ENCODE measurements at regions not wholly inside any gene's neighbourhood (a gene's known extent, or its start where the extent isn't known, plus 50 kb on each side); places are given as distances from the start of the nearest gene placed in this dataset.

DNA sequence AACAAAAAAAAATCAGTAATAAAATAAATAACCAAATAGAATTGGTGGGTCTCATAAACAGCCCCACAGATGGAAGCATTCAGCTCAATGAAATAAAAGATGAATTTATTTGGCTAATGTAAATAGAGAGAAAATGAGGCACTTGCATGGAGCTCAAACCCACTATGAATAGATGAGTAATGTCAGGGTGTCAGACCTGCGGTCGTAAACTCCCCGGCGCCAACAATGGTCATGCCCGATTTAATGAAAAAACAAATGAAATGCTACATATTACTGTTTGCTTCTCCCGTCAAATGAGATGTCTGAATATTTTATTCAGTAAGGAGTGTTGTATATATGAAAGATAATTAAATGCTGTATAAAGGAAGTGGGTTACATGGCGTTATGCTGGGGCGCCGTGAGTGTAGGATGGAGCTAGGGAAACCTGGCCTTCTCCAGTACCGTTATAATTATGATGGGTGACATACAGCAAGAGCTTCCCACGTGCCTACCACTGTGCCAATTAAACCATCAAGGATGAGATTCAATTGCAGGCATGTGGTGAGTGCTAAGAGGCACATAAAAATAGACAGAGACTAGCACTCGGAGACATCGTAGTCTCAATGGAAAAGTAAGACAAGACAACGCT lies 648.1 kb downstream of the BCL11B start:
- Histone ChIP-seq H3K4me1 (ENCODE audit: control insufficient read depth in 3 of 3, insufficient read depth in 3 of 3, low read length in 3 of 3) (no peaks in the 10 kb centered on the region), H3K9ac (ENCODE audit: low read depth in 1 of 3, low read length in 3 of 3) (no peak overlapping the region), H3K9me3 (ENCODE audit: control insufficient read depth in 3 of 3, low read length in 3 of 3) (peaks cover 0 to 11% (median 3%) of the 10 kb centered on the region in 3 donors), H3K36me3 (ENCODE audit: control insufficient read depth in 3 of 3, insufficient read depth in 3 of 3, low read length in 3 of 3) (no peaks in the 10 kb centered on the region), H3K4me3 (ENCODE audit: low read length in 3 of 3) (no peak overlapping the region), H3K27me3 (ENCODE audit: control insufficient read depth in 3 of 3, insufficient read depth in 3 of 3, low read length in 3 of 3) (no peaks in the 10 kb centered on the region), H3K27ac (ENCODE audit: low read depth, low read length) (no peak overlapping the region)

DNA sequence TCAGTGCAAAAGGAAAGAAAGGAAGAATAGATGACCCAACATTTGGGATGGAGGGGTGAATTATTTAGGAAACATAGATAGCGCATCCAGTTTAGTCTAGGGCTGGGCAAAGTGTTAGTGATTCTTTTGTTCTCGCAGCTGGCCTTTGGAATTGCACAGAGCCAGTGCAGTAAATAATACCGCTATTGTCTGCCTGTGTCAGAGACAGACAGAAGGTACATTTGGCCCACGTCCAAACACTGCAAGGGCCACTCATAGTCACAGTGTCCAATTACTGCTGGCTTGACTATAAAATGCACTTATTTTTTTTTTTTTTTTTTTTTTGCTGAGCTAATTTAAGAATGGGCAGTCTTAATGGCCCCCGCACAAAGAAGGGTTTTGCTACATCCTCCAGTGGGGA lies 638.6 kb downstream of the BCL11B start:
- H3K27me3 ChIP-seq (ENCODE audit: control insufficient read depth in 3 of 3, insufficient read depth in 3 of 3, low read length in 3 of 3) = peaks cover 0 to 3% (median 0%) of the 10 kb centered on the region in 3 donors

DNA sequence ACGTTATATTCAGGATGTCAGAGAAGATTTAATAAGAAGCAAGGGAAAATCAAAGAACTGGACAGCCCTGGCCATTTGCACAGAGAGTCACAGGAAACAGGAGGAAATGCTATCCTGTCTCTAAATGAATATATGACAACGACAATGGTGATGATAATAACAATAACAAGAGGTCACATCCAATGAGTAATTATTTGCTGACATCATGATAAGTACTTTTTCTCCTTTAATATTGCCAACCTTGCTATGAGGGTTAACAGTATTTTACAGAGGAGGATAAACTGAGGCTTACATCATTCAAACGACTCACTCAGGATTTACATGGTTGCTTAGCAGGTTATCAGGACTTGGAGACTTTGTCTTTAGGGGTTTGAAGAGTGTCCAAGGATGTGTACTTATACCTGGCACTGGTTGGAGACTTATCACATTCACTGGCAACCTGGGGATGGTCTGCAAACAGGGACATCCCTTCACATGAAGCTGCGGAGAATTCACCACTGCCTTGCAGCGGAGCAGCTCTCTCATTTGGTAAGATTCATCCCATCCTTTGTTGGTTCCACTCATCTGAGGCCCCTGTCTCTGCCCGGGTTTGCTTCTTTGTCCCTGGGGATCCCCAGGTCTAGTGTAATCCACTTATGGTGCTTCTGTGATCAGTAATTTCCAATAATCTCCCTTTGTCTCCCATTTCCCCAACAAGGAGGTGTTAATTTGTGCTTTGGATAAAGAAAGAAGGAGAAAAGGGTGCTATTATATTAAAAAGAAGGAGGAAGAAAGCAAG lies 637.8 kb downstream of the BCL11B start:
- Histone ChIP-seq H3K9me3 (ENCODE audit: control insufficient read depth in 3 of 3, low read length in 3 of 3) (no peaks in the 10 kb centered on the region), H3K36me3 (ENCODE audit: control insufficient read depth in 3 of 3, insufficient read depth in 3 of 3, low read length in 3 of 3) (no peaks in the 10 kb centered on the region), H3K4me3 (ENCODE audit: low read length in 3 of 3) (no peak overlapping the region), H3K4me1 (ENCODE audit: control insufficient read depth in 3 of 3, insufficient read depth in 3 of 3, low read length in 3 of 3) (peaks cover 0 to 9% (median 4%) of the 10 kb centered on the region in 3 donors), H3K27ac (ENCODE audit: low read depth, low read length) (no peak overlapping the region), H3K27me3 (ENCODE audit: control insufficient read depth in 3 of 3, insufficient read depth in 3 of 3, low read length in 3 of 3) (peaks cover 0 to 3% (median 0%) of the 10 kb centered on the region in 3 donors), H3K9ac (ENCODE audit: low read depth in 1 of 3, low read length in 3 of 3) (no peak overlapping the region)

More for the DNA sequence above, 638.6 kb downstream of the BCL11B start:
- no peaks in the 10 kb centered on the region for H3K9me3 ChIP-seq (ENCODE audit: control insufficient read depth in 3 of 3, low read length in 3 of 3)
- no peak overlapping the region for H3K27ac ChIP-seq (ENCODE audit: low read depth, low read length)
- no peaks in the 10 kb centered on the region for H3K36me3 ChIP-seq (ENCODE audit: control insufficient read depth in 3 of 3, insufficient read depth in 3 of 3, low read length in 3 of 3)
- no peak overlapping the region for H3K4me3 ChIP-seq (ENCODE audit: low read length in 3 of 3)
- peaks cover 0 to 9% (median 4%) of the 10 kb centered on the region in 3 donors for H3K4me1 ChIP-seq (ENCODE audit: control insufficient read depth in 3 of 3, insufficient read depth in 3 of 3, low read length in 3 of 3)
- H3K9ac ChIP-seq (ENCODE audit: low read depth in 1 of 3, low read length in 3 of 3) = no peak overlapping the region

DNA sequence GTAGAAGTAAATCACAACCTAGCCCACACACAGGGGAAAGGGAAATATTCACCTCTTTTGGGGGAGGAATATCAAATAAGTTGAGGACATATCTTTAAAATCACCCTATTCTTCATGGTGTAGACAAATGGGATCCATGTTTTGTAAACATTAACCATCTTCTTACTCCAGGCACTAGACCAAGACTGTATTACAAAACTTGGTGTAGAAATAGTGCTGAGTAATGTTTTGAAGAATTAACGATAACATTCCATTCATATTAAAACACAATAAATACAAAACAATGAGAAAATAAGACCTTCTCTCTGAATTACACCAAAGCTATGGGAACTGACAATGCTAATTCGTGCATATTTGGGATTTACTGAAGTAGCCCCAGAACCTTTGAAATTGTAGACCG lies 633.6 kb downstream of the BCL11B start:
- no peaks in the 10 kb centered on the region for H3K27me3 ChIP-seq (ENCODE audit: control insufficient read depth in 3 of 3, insufficient read depth in 3 of 3, low read length in 3 of 3)
- no peak overlapping the region for H3K9ac ChIP-seq (ENCODE audit: low read depth in 1 of 3, low read length in 3 of 3)
- no peaks in the 10 kb centered on the region for H3K9me3 ChIP-seq (ENCODE audit: control insufficient read depth in 3 of 3, low read length in 3 of 3)
- H3K36me3 ChIP-seq (ENCODE audit: control insufficient read depth in 3 of 3, insufficient read depth in 3 of 3, low read length in 3 of 3) = no peaks in the 10 kb centered on the region
- H3K4me3 ChIP-seq (ENCODE audit: low read length in 3 of 3) = no peak overlapping the region
- H3K4me1 ChIP-seq (ENCODE audit: control insufficient read depth in 3 of 3, insufficient read depth in 3 of 3, low read length in 3 of 3) = no peaks in the 10 kb centered on the region
- no peak overlapping the region for H3K27ac ChIP-seq (ENCODE audit: low read depth, low read length)

DNA sequence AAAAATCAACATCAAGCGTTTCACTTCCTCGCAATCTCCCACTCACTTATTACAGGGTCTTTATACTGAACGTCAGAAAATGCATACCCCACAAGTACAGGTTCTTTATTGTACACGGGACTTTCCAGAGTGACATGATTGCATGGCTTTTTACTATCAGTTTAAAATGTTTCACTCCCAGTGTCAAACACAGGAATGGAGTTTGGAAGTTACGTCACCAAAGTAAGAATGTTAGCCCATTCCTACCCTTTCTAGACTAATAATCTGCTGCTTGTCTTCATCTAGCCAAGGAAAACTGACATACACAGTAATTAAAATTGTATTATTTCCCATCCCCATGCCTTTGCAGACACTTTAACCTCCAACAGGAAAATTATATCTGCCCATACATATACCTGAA lies 624.2 kb downstream of the BCL11B start:
- H3K9me3 ChIP-seq (ENCODE audit: control insufficient read depth in 3 of 3, low read length in 3 of 3) = no peaks in the 10 kb centered on the region

DNA sequence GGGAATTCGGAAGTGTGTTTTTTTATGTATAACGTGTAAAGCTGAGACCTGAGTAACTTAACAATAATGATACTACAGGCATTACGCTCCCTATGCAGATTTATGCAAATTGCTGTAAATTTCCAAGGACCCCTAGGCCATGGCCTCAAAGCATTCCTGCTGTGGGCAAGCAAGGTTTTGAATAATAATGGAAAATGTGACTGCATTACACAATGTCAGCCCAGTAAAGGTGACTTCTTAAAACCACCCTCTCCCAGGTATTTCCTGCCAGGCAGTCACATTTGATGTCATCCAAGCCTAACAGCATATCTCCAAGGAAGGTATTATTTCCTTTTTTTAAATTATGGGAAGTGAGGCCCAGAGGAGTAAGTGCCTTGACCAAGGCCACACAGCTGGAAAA lies 621.0 kb downstream of the BCL11B start:
- no peaks in the 10 kb centered on the region for H3K4me1 ChIP-seq (ENCODE audit: control insufficient read depth in 3 of 3, insufficient read depth in 3 of 3, low read length in 3 of 3)
- H3K9ac ChIP-seq (ENCODE audit: low read depth in 1 of 3, low read length in 3 of 3) = no peak overlapping the region
- no peaks in the 10 kb centered on the region for H3K27me3 ChIP-seq (ENCODE audit: control insufficient read depth in 3 of 3, insufficient read depth in 3 of 3, low read length in 3 of 3)
- H3K4me3 ChIP-seq (ENCODE audit: low read length in 3 of 3) = no peak overlapping the region
- H3K9me3 ChIP-seq (ENCODE audit: control insufficient read depth in 3 of 3, low read length in 3 of 3) = peaks cover 0 to 6% (median 0%) of the 10 kb centered on the region in 3 donors
- H3K27ac ChIP-seq (ENCODE audit: low read depth, low read length) = no peak overlapping the region
- no peaks in the 10 kb centered on the region for H3K36me3 ChIP-seq (ENCODE audit: control insufficient read depth in 3 of 3, insufficient read depth in 3 of 3, low read length in 3 of 3)

More for the DNA sequence above, 624.2 kb downstream of the BCL11B start:
- Histone ChIP-seq H3K27me3 (ENCODE audit: control insufficient read depth in 3 of 3, insufficient read depth in 3 of 3, low read length in 3 of 3) (no peaks in the 10 kb centered on the region), H3K9ac (ENCODE audit: low read depth in 1 of 3, low read length in 3 of 3) (no peak overlapping the region), H3K27ac (ENCODE audit: low read depth, low read length) (no peak overlapping the region), H3K36me3 (ENCODE audit: control insufficient read depth in 3 of 3, insufficient read depth in 3 of 3, low read length in 3 of 3) (no peaks in the 10 kb centered on the region), H3K4me1 (ENCODE audit: control insufficient read depth in 3 of 3, insufficient read depth in 3 of 3, low read length in 3 of 3) (no peaks in the 10 kb centered on the region), H3K4me3 (ENCODE audit: low read length in 3 of 3) (no peak overlapping the region)

DNA sequence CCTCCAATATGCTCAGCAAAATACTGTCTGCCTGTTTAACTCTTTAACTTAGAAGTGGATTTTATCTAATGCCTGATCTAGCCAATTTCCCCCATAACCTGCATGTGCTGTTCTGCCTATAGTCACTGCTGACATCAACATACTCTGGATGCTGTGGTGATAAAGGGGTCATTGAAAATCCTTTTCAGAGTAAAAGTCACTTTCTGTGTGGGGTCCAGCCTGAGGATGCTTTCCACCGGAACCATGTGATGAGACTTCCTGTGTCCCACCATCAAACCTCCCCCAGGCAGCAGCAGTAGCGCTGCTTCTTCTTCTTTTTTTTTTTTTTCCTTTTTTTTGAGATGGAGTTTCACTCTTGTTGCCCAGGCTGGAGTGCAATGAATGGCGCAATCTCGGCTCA lies 607.0 kb downstream of the BCL11B start:
- H3K4me3 ChIP-seq (ENCODE audit: low read length in 3 of 3) = no peak overlapping the region
- H3K27me3 ChIP-seq (ENCODE audit: control insufficient read depth in 3 of 3, insufficient read depth in 3 of 3, low read length in 3 of 3) = no peaks in the 10 kb centered on the region
- no peaks in the 10 kb centered on the region for H3K4me1 ChIP-seq (ENCODE audit: control insufficient read depth in 3 of 3, insufficient read depth in 3 of 3, low read length in 3 of 3)
- H3K9ac ChIP-seq (ENCODE audit: low read depth in 1 of 3, low read length in 3 of 3) = no peak overlapping the region
- no peaks in the 10 kb centered on the region for H3K9me3 ChIP-seq (ENCODE audit: control insufficient read depth in 3 of 3, low read length in 3 of 3)
- H3K27ac ChIP-seq (ENCODE audit: low read depth, low read length) = no peak overlapping the region
- no peaks in the 10 kb centered on the region for H3K36me3 ChIP-seq (ENCODE audit: control insufficient read depth in 3 of 3, insufficient read depth in 3 of 3, low read length in 3 of 3)

DNA sequence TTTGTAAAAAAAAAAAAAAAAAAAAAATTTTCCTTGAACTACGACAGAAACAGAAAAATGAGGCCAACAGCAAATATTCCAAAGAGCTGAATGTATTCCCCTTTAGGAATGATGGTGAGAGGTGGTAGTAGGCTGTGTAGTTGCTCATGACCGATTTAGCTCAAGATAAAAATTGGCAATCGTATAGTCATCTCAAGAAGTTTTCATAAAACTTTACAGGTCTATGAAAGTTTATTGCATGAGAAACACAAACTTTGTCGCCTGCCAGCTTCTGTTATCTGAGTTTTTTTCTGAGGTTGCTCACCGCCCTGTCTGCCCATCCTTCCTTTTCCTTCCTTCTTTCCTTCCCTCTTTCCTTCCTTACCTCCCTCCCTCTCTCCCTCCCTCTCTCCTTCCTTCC lies 605.5 kb downstream of the BCL11B start:
- H3K4me1 ChIP-seq (ENCODE audit: control insufficient read depth in 3 of 3, insufficient read depth in 3 of 3, low read length in 3 of 3) = no peaks in the 10 kb centered on the region

DNA sequence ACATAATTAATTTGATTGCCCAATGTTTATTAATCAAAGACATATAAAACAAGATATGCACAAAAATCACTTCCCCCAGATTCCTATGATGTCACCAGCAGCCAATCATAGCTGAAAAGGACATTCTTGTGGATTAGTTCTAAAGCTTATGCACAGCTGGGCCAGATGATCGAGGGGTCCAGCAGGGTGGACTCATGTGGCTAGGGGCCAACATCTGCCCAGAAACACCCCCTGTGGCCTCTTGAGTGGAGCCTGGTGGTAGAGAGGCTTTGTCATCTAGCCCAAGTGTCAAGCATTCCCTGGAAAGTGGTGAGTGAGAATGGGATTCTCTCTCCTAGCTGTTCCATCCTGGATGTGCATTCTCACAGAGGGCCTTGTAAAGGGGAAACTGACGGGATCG lies 590.0 kb downstream of the BCL11B start:
- Histone ChIP-seq H3K27me3 (ENCODE audit: control insufficient read depth in 3 of 3, insufficient read depth in 3 of 3, low read length in 3 of 3) (peaks cover 0 to 10% (median 0%) of the 10 kb centered on the region in 3 donors), H3K9ac (ENCODE audit: low read depth in 1 of 3, low read length in 3 of 3) (no peak overlapping the region), H3K36me3 (ENCODE audit: control insufficient read depth in 3 of 3, insufficient read depth in 3 of 3, low read length in 3 of 3) (no peaks in the 10 kb centered on the region), H3K9me3 (ENCODE audit: control insufficient read depth in 3 of 3, low read length in 3 of 3) (no peaks in the 10 kb centered on the region), H3K27ac (ENCODE audit: low read depth, low read length) (no peak overlapping the region), H3K4me1 (ENCODE audit: control insufficient read depth in 3 of 3, insufficient read depth in 3 of 3, low read length in 3 of 3) (no peaks in the 10 kb centered on the region), H3K4me3 (ENCODE audit: low read length in 3 of 3) (no peak overlapping the region)

More for the DNA sequence above, 605.5 kb downstream of the BCL11B start:
- Histone ChIP-seq H3K27me3 (ENCODE audit: control insufficient read depth in 3 of 3, insufficient read depth in 3 of 3, low read length in 3 of 3) (peaks cover 0 to 3% (median 0%) of the 10 kb centered on the region in 3 donors), H3K9me3 (ENCODE audit: control insufficient read depth in 3 of 3, low read length in 3 of 3) (no peaks in the 10 kb centered on the region), H3K9ac (ENCODE audit: low read depth in 1 of 3, low read length in 3 of 3) (no peak overlapping the region), H3K4me3 (ENCODE audit: low read length in 3 of 3) (no peak overlapping the region), H3K36me3 (ENCODE audit: control insufficient read depth in 3 of 3, insufficient read depth in 3 of 3, low read length in 3 of 3) (no peaks in the 10 kb centered on the region), H3K27ac (ENCODE audit: low read depth, low read length) (no peak overlapping the region)

DNA sequence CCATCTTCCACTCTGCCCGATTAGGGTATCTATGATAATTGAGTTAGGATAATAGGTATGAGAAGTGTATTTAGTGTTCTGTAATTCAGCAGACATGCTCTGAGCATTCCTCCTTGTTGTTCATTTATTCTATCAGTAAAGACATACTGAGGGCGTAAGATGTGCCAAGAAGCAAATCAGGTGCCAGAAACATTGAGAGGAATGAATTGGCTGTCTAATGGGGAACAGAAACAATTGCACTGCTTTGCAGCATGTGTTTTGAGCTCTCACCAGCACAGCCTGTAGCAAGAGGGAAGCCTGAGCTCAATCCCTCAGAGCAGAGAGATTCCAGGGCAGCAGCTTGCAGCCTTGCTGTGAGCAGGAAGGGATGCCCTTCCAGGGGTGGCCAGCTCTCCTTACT lies 589.3 kb downstream of the BCL11B start:
- H3K4me3 ChIP-seq (ENCODE audit: low read length in 3 of 3) = no peak overlapping the region
- peaks cover 0 to 10% (median 0%) of the 10 kb centered on the region in 3 donors for H3K27me3 ChIP-seq (ENCODE audit: control insufficient read depth in 3 of 3, insufficient read depth in 3 of 3, low read length in 3 of 3)
- H3K4me1 ChIP-seq (ENCODE audit: control insufficient read depth in 3 of 3, insufficient read depth in 3 of 3, low read length in 3 of 3) = no peaks in the 10 kb centered on the region
- H3K9ac ChIP-seq (ENCODE audit: low read depth in 1 of 3, low read length in 3 of 3) = no peak overlapping the region
- no peaks in the 10 kb centered on the region for H3K9me3 ChIP-seq (ENCODE audit: control insufficient read depth in 3 of 3, low read length in 3 of 3)
- no peaks in the 10 kb centered on the region for H3K36me3 ChIP-seq (ENCODE audit: control insufficient read depth in 3 of 3, insufficient read depth in 3 of 3, low read length in 3 of 3)
- H3K27ac ChIP-seq (ENCODE audit: low read depth, low read length) = no peak overlapping the region

Measured in skeletal muscle tissue (tissue), 3 donors.